SK-N-SH treated with all-trans-retinoic acid at 6 μM for 48 hours (cell line): ENCODE measurements at regions not wholly inside any gene's neighbourhood (a gene's known extent, or its start where the extent isn't known, plus 50 kb on each side); places are given as distances from the start of the nearest gene placed in this dataset.

Source experiments
- CSDC2 ChIP-seq: fragments of 250-450 bp; sonication (Bioruptor Pico); IDR thresholded peaks from 2 replicates; pipeline ENCODE4 v1.5.0; 2020; ENCODE audit warnings: mild to moderate bottlenecking, moderate library complexity
- ZNF70 ChIP-seq: fragments of 450-650 bp; formaldehyde crosslinking; IDR thresholded peaks from 2 replicates; pipeline ENCODE4 v1.5.0; 2020; ENCODE audit warnings: mild to moderate bottlenecking, moderate library complexity
- TF ChIP-seq, protein P1 (sequence below): fragments of 250-450 bp; sonication (Bioruptor Pico); IDR thresholded peaks from 2 replicates; pipeline ENCODE4 v1.5.1; 2021; ENCODE audit warnings: mild to moderate bottlenecking, moderate library complexity

DNA sequence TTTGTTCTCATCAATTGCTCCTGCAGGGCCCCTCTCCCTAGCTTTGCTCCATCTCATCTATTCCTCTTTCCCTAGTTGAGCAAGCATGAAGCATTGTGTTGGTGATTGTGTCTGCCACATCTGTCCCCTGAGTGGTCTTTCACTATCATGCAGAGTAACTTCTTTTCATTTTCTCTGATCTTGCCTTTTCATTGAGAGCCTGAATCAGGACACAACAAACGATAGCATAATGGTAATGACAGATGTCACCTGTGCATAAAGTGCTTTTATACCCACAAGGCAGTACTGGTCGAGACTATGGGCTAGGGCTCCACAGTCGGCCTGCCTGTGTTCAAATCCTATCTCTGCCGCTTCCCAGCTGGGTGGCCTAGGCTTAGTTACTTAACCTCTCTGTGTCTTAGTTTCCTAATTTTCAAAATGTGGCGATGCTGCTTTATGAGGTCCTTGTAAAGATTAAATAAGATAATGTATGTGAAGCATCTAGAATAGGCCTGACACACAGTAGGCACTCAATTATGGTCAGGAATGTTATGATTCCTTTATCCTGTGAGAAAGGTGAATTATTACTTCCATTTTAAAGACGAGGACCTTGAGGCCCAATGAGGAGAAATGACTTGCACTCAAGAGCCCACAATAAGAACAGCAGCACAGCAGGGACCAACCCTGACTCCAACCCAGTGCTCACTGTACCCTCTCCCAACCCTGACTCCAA, 137.1 kb upstream of the ZNF618 start:
- TF ChIP-seq CSDC2 (no peak), ZNF70 (CRISPR knock-in tag) (no peak)
- TF ChIP-seq, protein P1, sequence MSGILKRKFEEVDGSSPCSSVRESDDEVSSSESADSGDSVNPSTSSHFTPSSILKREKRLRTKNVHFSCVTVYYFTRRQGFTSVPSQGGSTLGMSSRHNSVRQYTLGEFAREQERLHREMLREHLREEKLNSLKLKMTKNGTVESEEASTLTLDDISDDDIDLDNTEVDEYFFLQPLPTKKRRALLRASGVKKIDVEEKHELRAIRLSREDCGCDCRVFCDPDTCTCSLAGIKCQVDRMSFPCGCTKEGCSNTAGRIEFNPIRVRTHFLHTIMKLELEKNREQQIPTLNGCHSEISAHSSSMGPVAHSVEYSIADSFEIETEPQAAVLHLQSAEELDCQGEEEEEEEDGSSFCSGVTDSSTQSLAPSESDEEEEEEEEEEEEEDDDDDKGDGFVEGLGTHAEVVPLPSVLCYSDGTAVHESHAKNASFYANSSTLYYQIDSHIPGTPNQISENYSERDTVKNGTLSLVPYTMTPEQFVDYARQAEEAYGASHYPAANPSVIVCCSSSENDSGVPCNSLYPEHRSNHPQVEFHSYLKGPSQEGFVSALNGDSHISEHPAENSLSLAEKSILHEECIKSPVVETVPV (CRISPR knock-in tag), result no peak
